ENCODE measurements at regions not wholly inside any gene's neighbourhood (a gene's known extent, or its start where the extent isn't known, plus 50 kb on each side); places are given as distances from the start of the nearest gene placed in this dataset.

GRCh38 chr10:23521735-23522134, 82.9 kb downstream of the OTUD1 start:
- TF ChIP-seq NRF1 (IDR thresholded peaks at IDR 0.05; ENCODE audit: low read depth, low read length) (no peak), KDM5A (IDR thresholded peaks at IDR 0.05; ENCODE audit: low read length) (no peak), SRF (IDR thresholded peaks at IDR 0.05; ENCODE audit: low read depth, low read length) (no peak), RAD21 (IDR thresholded peaks at IDR 0.05 in 1 of 2, conservative IDR thresholded peaks at IDR 0.05 in 1 of 2; ENCODE audit: low read depth in 2 of 2, low read length in 2 of 2) (no peak), JUND (IDR thresholded peaks at IDR 0.05; ENCODE audit: low read length) (no peak)
